Parathyroid adenoma (tissue), 2 donors: ENCODE measurements at regions not wholly inside any gene's neighbourhood (a gene's known extent, or its start where the extent isn't known, plus 50 kb on each side); places are given as distances from the start of the nearest gene placed in this dataset.

Experiments used
- H2AFZ ChIP-seq: fragments of 300-600 bp; sonication (generic); one replicate; pipeline ENCODE4 v1.7.0; 2017; ENCODE audit warnings: antibody characterized with exemption, mild to moderate bottlenecking
- H3K27ac ChIP-seq: fragments of 300-600 bp; sonication (generic); one replicate; pipeline ENCODE4 v1.7.0; 2017
- H3K27me3 ChIP-seq: fragments of 300-600 bp; sonication (generic); one replicate; pipeline ENCODE4 v1.7.0; 2017; ENCODE audit warnings: low read length; ENCODE audit not compliant: control insufficient read depth, insufficient read depth
- H3K36me3 ChIP-seq: fragments of 300-600 bp; sonication (generic); one replicate; pipeline ENCODE4 v1.7.0; 2017; ENCODE audit warnings: low read length; ENCODE audit not compliant: control insufficient read depth, insufficient read depth
- H3K4me1 ChIP-seq: fragments of 300-600 bp; sonication (generic); one replicate; pipeline ENCODE4 v1.7.0; 2017; ENCODE audit warnings: control low read depth
- H3K4me2 ChIP-seq: fragments of 300-600 bp; sonication (generic); one replicate; pipeline ENCODE4 v1.7.0; 2017; ENCODE audit warnings: low read length
- H3K4me3 ChIP-seq: fragments of 300-600 bp; sonication (generic); one replicate; pipeline ENCODE4 v1.7.0; 2017; ENCODE audit warnings: low read depth, low read length
- H3K79me2 ChIP-seq: fragments of 300-600 bp; sonication (generic); one replicate; pipeline ENCODE4 v1.7.0; 2017; ENCODE audit warnings: control low read depth
- H3K9ac ChIP-seq: fragments of 300-600 bp; sonication (generic); one replicate; pipeline ENCODE4 v1.7.0; 2017; ENCODE audit warnings: mild to moderate bottlenecking
- H3K9me3 ChIP-seq: fragments of 300-600 bp; sonication (generic); one replicate; pipeline ENCODE4 v1.7.0; 2017; ENCODE audit warnings: low read length; ENCODE audit not compliant: control insufficient read depth
- CTCF ChIP-seq: fragments of 300-600 bp; sonication (generic); IDR thresholded peaks from one replicate; pipeline ENCODE4 v1.7.0; 2017; ENCODE audit warnings: antibody characterized with exemption, mild to moderate bottlenecking
- donor health status: primary hyperparathyroidism.

- no peak for TF ChIP-seq CTCF
- Histone ChIP-seq H3K36me3 (no peaks in the 10 kb centered on the region), H3K4me2 (no peak overlapping the region), H3K4me1 (no peaks in the 10 kb centered on the region), H2AFZ (no peak overlapping the region), H3K27ac (no peak overlapping the region), H3K79me2 (no peaks in the 10 kb centered on the region), H3K9ac (no peak overlapping the region), H3K27me3 (no peaks in the 10 kb centered on the region), H3K9me3 (no peaks in the 10 kb centered on the region), H3K4me3 (no peak overlapping the region)
These were observed 226.7 kb downstream of the SNCA start for GRCh38 chr4:89610236-89610635.

- Histone ChIP-seq H3K27ac (no peak overlapping the region), H3K9ac (no peak overlapping the region), H3K4me3 (no peak overlapping the region), H3K79me2 (no peaks in the 10 kb centered on the region), H3K4me1 (no peaks in the 10 kb centered on the region), H3K9me3 (no peaks in the 10 kb centered on the region), H2AFZ (no peak overlapping the region), H3K4me2 (no peak overlapping the region), H3K27me3 (no peaks in the 10 kb centered on the region), H3K36me3 (no peaks in the 10 kb centered on the region)
- TF ChIP-seq CTCF, result no peak
These were observed 227.2 kb downstream of the SNCA start for GRCh38 chr4:89609756-89610155.

- H3K27ac ChIP-seq, result no peak overlapping the region
- H3K79me2 ChIP-seq, result no peaks in the 10 kb centered on the region
- no peak overlapping the region for H3K4me2 ChIP-seq
- no peaks in the 10 kb centered on the region for H3K9me3 ChIP-seq
- no peak overlapping the region for H2AFZ ChIP-seq
- H3K4me3 ChIP-seq, result no peak overlapping the region
- no peaks in the 10 kb centered on the region for H3K27me3 ChIP-seq
- no peak overlapping the region for H3K9ac ChIP-seq
- no peaks in the 10 kb centered on the region for H3K4me1 ChIP-seq
- H3K36me3 ChIP-seq, result no peaks in the 10 kb centered on the region
- TF ChIP-seq CTCF, result no peak
These were observed 232.0 kb downstream of the SNCA start for GRCh38 chr4:89604951-89605350.

GRCh38 chr4:89599026-89599425 lies 237.9 kb downstream of the SNCA start:
- H3K9ac ChIP-seq, result no peak overlapping the region
- no peak overlapping the region for H3K27ac ChIP-seq
- H3K9me3 ChIP-seq, result no peaks in the 10 kb centered on the region
- no peaks in the 10 kb centered on the region for H3K36me3 ChIP-seq
- no peak overlapping the region for H2AFZ ChIP-seq
- no peak for TF ChIP-seq CTCF
- H3K4me1 ChIP-seq, result no peaks in the 10 kb centered on the region
- H3K4me2 ChIP-seq, result no peak overlapping the region
- H3K79me2 ChIP-seq, result no peaks in the 10 kb centered on the region
- H3K4me3 ChIP-seq, result no peak overlapping the region
- no peaks in the 10 kb centered on the region for H3K27me3 ChIP-seq

GRCh38 chr4:89598602-89599001 lies 238.4 kb downstream of the SNCA start:
- Histone ChIP-seq H3K4me1 (no peaks in the 10 kb centered on the region), H2AFZ (no peak overlapping the region), H3K9ac (no peak overlapping the region), H3K36me3 (no peaks in the 10 kb centered on the region), H3K4me3 (no peak overlapping the region), H3K9me3 (no peaks in the 10 kb centered on the region), H3K4me2 (no peak overlapping the region), H3K27me3 (no peaks in the 10 kb centered on the region), H3K27ac (no peak overlapping the region), H3K79me2 (no peaks in the 10 kb centered on the region)
- TF ChIP-seq CTCF, result no peak
